ENCODE measurements at regions not wholly inside any gene's neighbourhood (a gene's known extent, or its start where the extent isn't known, plus 50 kb on each side); places are given as distances from the start of the nearest gene placed in this dataset.
"Not testable (repeated sequence)": the region's sequence is repeated elsewhere in the genome, so short reads cannot be mapped to it uniquely, and the experiment has no call there.

DNA sequence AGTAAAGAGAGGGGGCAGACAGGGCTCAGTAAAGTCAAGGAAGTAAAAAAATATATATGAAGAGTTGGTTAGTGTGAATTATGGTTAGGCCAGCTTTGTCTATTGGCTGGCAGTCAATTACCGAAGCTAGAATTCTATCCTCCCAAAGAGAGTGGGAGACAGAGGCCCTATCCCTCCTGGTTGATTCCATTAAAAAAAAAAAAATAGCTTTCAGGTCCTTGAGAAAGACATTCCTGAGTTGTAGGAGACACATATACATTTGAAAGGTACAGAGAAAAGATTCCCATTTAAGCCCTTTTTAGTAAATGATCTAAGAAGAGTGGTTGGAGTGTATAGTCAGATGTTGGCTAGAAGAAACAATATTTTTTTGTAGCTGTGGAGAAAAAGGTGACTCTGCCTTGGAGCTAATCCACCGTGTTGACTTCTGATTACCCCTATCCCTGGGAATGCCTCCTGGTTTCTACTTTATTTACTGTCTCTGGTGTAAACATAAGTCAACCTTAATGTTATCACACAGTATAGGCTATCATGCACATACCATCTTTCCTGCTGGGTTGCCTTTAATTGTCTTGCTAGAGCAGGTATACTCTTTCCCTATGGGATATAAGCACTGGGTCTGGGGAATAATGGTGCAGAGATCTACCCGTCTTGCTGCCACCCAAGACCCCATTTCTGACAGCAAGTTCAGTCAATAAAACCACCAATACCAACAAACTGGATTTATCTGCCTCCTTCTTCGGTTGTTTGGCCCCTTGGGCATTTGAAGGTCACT is 859.9 kb upstream of the ATXN7L3B start:
- DNase-seq (ENCODE audit: low read depth in 2 of 2) = no peak

GRCh38 chr12:73678335-73678734 is 859.3 kb upstream of the ATXN7L3B start:
- DNase-seq (ENCODE audit: low read depth in 2 of 2) = no peak

DNA sequence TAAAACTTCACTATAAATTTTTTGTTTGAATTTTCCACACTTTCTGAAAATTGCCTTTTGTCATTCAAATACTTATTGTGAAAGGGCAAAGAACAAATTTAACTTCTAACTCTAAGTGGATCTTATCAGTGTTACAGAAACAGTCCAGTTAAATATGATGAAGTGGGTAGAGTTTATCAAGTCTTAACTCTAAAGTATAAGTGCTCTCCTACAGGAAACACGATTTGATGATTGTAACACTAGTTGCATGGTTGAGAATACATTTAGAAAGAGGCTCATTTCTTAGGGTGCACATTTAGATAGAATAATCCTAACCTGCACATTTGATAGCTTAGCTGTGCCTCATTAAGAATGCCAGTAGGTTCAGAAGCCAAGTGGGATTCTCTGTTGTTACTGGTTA is 838.3 kb upstream of the ATXN7L3B start:
- no peak for DNase-seq (ENCODE audit: low read depth in 2 of 2)

DNA sequence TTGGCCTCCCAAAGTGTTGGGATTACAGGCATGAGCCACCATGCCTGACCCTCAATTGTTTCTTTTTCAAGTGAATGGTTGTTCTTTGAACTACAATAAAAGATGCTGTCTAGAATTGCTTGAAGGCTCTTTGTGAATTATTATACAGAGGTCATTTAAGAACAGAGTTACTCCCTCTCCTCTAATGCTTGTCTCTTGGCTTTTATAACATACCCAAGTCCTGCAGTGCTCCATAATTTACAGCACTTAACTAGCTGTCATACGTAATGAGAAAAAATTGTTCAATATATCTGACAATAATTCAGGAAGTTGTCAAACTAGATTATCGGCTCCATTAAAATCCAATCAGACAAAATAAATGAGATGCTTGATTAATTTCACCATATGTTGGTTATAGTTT is 823.0 kb upstream of the ATXN7L3B start:
- DNase-seq (ENCODE audit: low read depth in 2 of 2) = no peak

GRCh38 chr12:73716143-73716542 is 821.5 kb upstream of the ATXN7L3B start:
- not testable (repeated sequence) for DNase-seq (ENCODE audit: low read depth in 2 of 2)

DNA sequence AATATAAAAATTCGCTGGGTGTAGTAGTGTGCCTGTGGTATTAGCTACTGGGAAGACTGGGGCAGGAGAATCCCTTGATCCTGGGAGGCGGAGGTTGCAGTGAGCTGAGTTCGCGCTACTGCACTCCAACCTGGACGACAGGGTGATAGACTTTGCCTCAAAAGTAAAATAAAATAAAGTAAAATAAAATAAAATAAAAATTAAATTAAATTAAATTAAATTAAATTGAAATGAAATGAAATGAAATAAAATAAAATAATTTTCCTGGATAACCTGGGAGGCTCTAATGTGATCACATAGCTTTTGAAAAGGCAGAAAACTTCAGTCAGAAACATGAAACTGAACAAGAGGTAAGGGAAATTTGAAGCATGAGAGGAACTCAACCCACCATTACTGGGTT is 818.4 kb upstream of the ATXN7L3B start:
- no peak for DNase-seq (ENCODE audit: low read depth in 2 of 2)

DNA sequence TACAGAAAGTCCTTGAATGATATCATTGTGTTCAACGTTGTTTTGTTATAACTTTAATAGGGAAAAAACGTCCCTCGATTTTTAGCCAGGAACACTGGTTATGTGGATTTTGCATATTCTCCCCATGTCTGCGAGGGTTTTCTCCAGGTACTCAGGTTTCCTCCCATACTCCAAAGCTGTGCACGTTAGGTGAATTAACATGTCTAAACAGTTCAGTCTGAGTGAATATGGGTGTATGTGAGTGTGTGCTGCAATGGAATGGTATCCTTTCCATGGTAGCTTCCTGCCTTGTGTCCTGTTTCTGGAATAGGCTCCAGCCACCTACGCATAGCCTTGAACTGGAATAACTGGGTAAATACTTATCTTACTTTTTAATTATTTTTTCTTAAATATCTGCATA is 810.8 kb upstream of the ATXN7L3B start:
- DNase-seq (ENCODE audit: low read depth in 2 of 2) = no peak

GRCh38 chr12:73731658-73732057 is 806.0 kb upstream of the ATXN7L3B start:
- DNase-seq (ENCODE audit: low read depth in 2 of 2) = no peak

GRCh38 chr12:73769337-73769736 is 768.3 kb upstream of the ATXN7L3B start:
- DNase-seq (ENCODE audit: low read depth in 2 of 2) = no peak

- DNase-seq (ENCODE audit: low read depth in 2 of 2) = no peak
Observed at GRCh38 chr12:73798523-73798922, 739.1 kb upstream of the ATXN7L3B start.

DNA sequence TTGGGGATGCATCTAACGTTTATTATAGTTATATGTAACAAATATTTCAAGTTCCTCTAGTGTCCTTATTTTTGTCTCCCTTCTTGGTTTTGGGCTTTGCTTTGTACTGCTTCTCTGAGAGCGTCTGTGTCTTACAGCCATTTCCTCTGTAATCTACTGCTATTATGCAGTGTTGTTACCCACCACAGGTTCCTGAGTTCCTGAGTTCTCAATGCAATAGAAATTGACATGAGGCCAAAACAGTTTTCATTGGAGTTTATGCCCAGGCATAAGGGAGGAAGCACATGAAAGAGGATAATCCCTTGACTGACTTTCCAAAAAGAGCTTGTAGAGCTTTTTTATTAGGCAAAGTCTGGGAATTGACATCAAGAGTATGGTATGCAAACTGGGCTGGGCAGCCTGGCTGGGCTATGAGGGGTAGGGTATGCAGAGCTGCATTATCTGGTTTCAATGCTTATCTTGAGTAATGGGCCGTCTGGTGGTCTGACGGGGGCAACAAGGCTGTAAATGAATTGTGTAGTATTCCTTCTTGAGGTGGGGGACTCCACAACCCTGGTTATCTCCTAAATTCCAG is 722.5 kb upstream of the ATXN7L3B start:
- DNase-seq (ENCODE audit: low read depth in 2 of 2) = no peak

- DNase-seq (ENCODE audit: low read depth in 2 of 2) = no peak
Observed at GRCh38 chr12:73817161-73817560, 720.5 kb upstream of the ATXN7L3B start.

DNA sequence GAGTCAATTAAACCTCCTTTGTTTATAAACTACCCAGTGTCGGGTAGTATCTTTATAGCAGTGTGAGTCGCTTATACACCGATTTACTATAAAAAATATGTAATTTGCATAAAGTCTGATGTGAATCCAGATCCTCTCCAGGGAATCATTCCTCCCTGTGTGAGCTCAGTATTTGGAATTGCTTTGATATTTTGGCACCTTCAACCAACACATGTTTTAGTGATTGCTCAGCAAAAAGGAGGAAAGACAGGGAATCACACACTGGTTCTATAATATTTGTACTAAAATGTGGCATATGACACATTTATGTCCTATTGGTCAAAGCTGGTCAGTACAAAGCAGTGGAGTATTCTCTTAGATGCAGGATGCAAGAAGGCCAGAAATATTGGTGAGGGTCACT is 703.9 kb upstream of the ATXN7L3B start:
- DNase-seq (ENCODE audit: low read depth in 2 of 2) = no peak

DNA sequence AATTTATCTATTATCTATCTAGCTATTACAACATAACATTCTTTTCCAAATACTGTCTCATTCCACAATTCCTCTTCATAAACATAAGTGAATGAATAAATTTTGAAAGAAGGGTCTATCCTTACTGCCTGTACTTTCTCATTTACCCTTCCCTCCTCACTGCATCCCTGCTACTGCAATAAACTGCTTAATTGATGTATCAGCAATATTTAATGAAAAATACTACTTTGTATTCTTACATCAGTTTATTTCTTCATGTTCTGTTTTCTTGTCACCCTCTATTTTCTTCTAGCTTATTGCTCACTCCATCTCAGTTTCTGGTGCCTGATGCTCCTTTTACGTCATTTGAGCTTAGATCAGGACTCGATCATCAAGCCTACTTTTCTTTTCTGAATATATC is 695.7 kb upstream of the ATXN7L3B start:
- no peak for DNase-seq (ENCODE audit: low read depth in 2 of 2)

GRCh38 chr12:73863546-73863945 is 674.1 kb upstream of the ATXN7L3B start:
- no peak for DNase-seq (ENCODE audit: low read depth in 2 of 2)

GRCh38 chr12:73867147-73867546 is 670.5 kb upstream of the ATXN7L3B start:
- DNase-seq (ENCODE audit: low read depth in 2 of 2) = no peak

DNA sequence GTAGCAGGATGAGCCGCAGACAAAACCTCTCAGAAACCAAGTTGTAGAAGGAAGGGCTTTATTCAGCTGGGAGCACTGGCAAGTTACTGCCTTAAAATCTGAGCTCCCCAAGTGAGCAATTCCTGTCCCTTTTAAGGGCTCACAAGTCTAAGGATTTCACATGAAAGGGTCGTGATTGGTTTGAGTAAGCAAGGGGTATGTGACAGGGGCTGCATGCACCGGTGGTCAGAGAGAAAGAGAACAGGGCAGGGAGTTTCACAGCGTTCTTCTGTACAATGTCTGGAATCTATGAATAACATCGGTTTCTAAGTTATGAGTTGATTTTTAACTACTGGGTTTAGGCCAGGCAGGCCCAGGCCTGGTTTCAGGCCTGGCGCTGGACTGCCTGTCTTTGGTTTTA is 660.3 kb upstream of the ATXN7L3B start:
- not testable (repeated sequence) for DNase-seq (ENCODE audit: low read depth in 2 of 2)

DNA sequence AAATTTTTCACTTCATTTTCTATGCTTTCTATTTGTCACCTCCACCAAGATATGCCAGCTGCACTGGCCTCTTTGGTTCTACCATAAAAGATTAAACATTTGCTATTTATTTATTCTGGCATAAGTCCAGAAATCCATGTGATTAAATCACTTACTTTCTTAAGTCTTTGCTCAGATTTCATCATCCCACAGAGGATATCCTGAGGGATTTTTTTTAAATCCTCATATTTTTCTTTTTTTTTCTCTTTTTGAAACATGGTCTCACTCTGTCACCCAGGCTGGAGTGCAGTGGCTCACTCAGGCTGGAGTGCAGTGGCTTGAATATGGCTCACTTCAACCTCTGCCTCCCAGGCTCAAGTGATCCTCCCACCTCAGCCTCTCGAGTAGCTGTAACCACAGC is 645.4 kb upstream of the ATXN7L3B start:
- no peak for DNase-seq (ENCODE audit: low read depth in 2 of 2)

GRCh38 chr12:73898645-73899044 is 639.0 kb upstream of the ATXN7L3B start:
- DNase-seq (ENCODE audit: low read depth in 2 of 2) = no peak

DNA sequence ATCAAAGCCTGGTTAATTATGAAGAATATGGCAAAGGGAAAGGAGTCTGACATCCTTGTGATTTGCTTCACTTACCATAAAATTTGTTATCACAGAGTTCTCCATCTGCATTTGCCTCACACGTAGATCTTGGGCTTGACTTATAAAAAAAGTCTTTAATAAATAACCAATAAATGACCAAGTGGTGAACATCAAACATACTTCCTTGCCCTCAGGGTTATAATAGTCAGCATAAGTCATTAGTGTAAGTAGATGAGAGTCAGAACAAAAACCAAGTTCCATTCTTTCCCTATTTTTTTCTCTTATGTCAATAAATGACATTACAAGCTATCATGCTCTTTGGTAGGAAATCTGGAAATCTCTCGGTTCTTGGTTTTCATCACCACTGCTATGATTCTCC is 635.4 kb upstream of the ATXN7L3B start:
- no peak for DNase-seq (ENCODE audit: low read depth in 2 of 2)

GRCh38 chr12:73906757-73907156 is 630.9 kb upstream of the ATXN7L3B start:
- DNase-seq (ENCODE audit: low read depth in 2 of 2) = no peak

- no peak for DNase-seq (ENCODE audit: low read depth in 2 of 2)
Observed at GRCh38 chr12:73935817-73936216, 601.8 kb upstream of the ATXN7L3B start.

GRCh38 chr12:73947326-73948026 is 590.2 kb upstream of the ATXN7L3B start:
- no peak for DNase-seq (ENCODE audit: low read depth in 2 of 2)

Measured in stimulated activated CD8-positive, alpha-beta memory T cell treated with anti-CD3 and anti-CD28 coated beads, Interleukin-15, amount 100 ng/mL, for 48 hours (primary cell).